ENCODE measurements at regions not wholly inside any gene's neighbourhood (a gene's known extent, or its start where the extent isn't known, plus 50 kb on each side); places are given as distances from the start of the nearest gene placed in this dataset.

GRCh38 chr6:105504706-105505105 lies 101.8 kb upstream of the PREP start:
- no peaks in the 10 kb centered on the region for H3K27me3 ChIP-seq (ENCODE audit: control insufficient read depth in 2 of 2, insufficient read depth in 2 of 2, low read length in 2 of 2)
- H3K4me1 ChIP-seq (ENCODE audit: control insufficient read depth in 1 of 2, insufficient read depth in 2 of 2, low read length in 2 of 2) = no peaks in the 10 kb centered on the region
- TF ChIP-seq, protein P1, sequence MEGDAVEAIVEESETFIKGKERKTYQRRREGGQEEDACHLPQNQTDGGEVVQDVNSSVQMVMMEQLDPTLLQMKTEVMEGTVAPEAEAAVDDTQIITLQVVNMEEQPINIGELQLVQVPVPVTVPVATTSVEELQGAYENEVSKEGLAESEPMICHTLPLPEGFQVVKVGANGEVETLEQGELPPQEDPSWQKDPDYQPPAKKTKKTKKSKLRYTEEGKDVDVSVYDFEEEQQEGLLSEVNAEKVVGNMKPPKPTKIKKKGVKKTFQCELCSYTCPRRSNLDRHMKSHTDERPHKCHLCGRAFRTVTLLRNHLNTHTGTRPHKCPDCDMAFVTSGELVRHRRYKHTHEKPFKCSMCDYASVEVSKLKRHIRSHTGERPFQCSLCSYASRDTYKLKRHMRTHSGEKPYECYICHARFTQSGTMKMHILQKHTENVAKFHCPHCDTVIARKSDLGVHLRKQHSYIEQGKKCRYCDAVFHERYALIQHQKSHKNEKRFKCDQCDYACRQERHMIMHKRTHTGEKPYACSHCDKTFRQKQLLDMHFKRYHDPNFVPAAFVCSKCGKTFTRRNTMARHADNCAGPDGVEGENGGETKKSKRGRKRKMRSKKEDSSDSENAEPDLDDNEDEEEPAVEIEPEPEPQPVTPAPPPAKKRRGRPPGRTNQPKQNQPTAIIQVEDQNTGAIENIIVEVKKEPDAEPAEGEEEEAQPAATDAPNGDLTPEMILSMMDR (IDR thresholded peaks at IDR 0.05) = no peak
- no peaks in the 10 kb centered on the region for H4K20me1 ChIP-seq (ENCODE audit: insufficient read depth, low read length)
- H3K4me3 ChIP-seq (replicated peaks in 1 of 3; ENCODE audit: low read depth in 2 of 3, low read length in 3 of 3) = no peak overlapping the region
- no peak overlapping the region for H3K4me2 ChIP-seq (replicated peaks; ENCODE audit: extremely low read depth, low read length, poor library complexity, severe bottlenecking)
- no peaks in the 10 kb centered on the region for H3K9me3 ChIP-seq (replicated peaks in 1 of 2; ENCODE audit: control insufficient read depth in 1 of 2, insufficient read depth in 1 of 2, low read length in 2 of 2)
- H3K79me2 ChIP-seq (ENCODE audit: insufficient read depth, low read length) = no peaks in the 10 kb centered on the region
- Mint-ChIP-seq H3K27me3 (ENCODE audit: low read depth in 3 of 3) (peaks cover 0 to 1% (median 0%) of the 10 kb centered on the region in 3 donors), H3K9me3 (no peaks in the 10 kb centered on the region), H3K4me1 (no peaks in the 10 kb centered on the region), H3K27ac (no peak overlapping the region), H3K4me3 (no peak overlapping the region), H3K36me3 (no peaks in the 10 kb centered on the region)
- DNase-seq = no peak
- no peak overlapping the region for H3K27ac ChIP-seq (ENCODE audit: low read depth in 1 of 2, low read length in 2 of 2)
- no peak overlapping the region for H2AFZ ChIP-seq (ENCODE audit: insufficient read depth, low read depth, low read length, poor library complexity, severe bottlenecking)
- intact Hi-C loops (cut with micrococcal nuclease) = no loop called here
- no peak overlapping the region for H3K9ac ChIP-seq (ENCODE audit: insufficient read depth, low read length, poor library complexity, severe bottlenecking)
- WGBS (ENCODE audit: insufficient coverage) = no CpG with 5 or more reads among the region's 1 CpG
- H3K36me3 ChIP-seq (replicated peaks in 1 of 2; ENCODE audit: control insufficient read depth in 1 of 2, insufficient read depth in 2 of 2, low read length in 2 of 2) = no peaks in the 10 kb centered on the region

DNA sequence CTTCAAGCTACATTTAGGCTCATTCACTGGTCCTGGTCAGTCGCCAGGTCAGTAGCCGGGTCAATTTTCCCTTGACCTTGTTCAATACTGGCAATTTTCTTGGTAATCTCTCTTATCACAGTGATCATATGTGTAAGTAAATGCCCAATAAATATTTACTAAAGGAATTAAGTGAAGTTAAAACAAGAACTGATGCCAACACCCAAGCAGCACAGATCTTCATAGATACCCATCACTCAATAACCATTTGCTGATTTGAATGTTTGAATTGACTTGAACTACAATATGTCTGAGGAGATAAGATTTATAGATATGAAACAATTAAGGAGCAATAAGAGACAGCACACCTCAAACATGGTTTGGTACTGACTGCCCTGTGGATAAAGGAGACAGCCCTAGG lies 100.8 kb upstream of the PREP start:
- H3K4me1 Mint-ChIP-seq = no peaks in the 10 kb centered on the region
- Histone ChIP-seq H3K36me3 (replicated peaks in 1 of 2; ENCODE audit: control insufficient read depth in 1 of 2, insufficient read depth in 2 of 2, low read length in 2 of 2) (no peaks in the 10 kb centered on the region), H3K4me2 (replicated peaks; ENCODE audit: extremely low read depth, low read length, poor library complexity, severe bottlenecking) (no peak overlapping the region), H3K9me3 (replicated peaks in 1 of 2; ENCODE audit: control insufficient read depth in 1 of 2, insufficient read depth in 1 of 2, low read length in 2 of 2) (no peaks in the 10 kb centered on the region), H3K27me3 (ENCODE audit: control insufficient read depth in 2 of 2, insufficient read depth in 2 of 2, low read length in 2 of 2) (no peaks in the 10 kb centered on the region), H2AFZ (ENCODE audit: insufficient read depth, low read depth, low read length, poor library complexity, severe bottlenecking) (no peak overlapping the region), H3K4me1 (ENCODE audit: control insufficient read depth in 1 of 2, insufficient read depth in 2 of 2, low read length in 2 of 2) (no peaks in the 10 kb centered on the region), H3K4me3 (replicated peaks in 1 of 3; ENCODE audit: low read depth in 2 of 3, low read length in 3 of 3) (no peak overlapping the region), H3K27ac (ENCODE audit: low read depth in 1 of 2, low read length in 2 of 2) (no peak overlapping the region), H4K20me1 (ENCODE audit: insufficient read depth, low read length) (no peaks in the 10 kb centered on the region), H3K79me2 (ENCODE audit: insufficient read depth, low read length) (no peaks in the 10 kb centered on the region), H3K9ac (ENCODE audit: insufficient read depth, low read length, poor library complexity, severe bottlenecking) (no peak overlapping the region)
- no CpG with 5 or more reads among the region's 2 CpGs for WGBS (ENCODE audit: insufficient coverage)
- no peaks in the 10 kb centered on the region for H3K9me3 Mint-ChIP-seq
- TF ChIP-seq, protein P1 (IDR thresholded peaks at IDR 0.05) = no peak
- no peak for DNase-seq
- peaks cover 0 to 2% (median 1%) of the 10 kb centered on the region in 3 donors for H3K27me3 Mint-ChIP-seq (ENCODE audit: low read depth in 3 of 3)
- no peak overlapping the region for H3K4me3 Mint-ChIP-seq
- no peaks in the 10 kb centered on the region for H3K36me3 Mint-ChIP-seq
- no peak overlapping the region for H3K27ac Mint-ChIP-seq
- intact Hi-C loops (cut with micrococcal nuclease) = no loop called here
